HEK293 (cell line): ENCODE measurements at regions not wholly inside any gene's neighbourhood (a gene's known extent, or its start where the extent isn't known, plus 50 kb on each side); places are given as distances from the start of the nearest gene placed in this dataset.
"Not testable (repeated sequence)": the region's sequence is repeated elsewhere in the genome, so short reads cannot be mapped to it uniquely, and the experiment has no call there.

Experiments
- CTCF ChIA-PET: fragments of 350-600 bp; formaldehyde crosslinking; extraction: SDS; loops from one replicate; lab custom pipeline; 2021; ENCODE audit warnings: antibody characterized with exemption; lab: Yijun Ruan, JAX
- POLR2A ChIA-PET: fragments of 300-600 bp; formaldehyde crosslinking; extraction: SDS; loops from one replicate; lab custom pipeline; 2020; ENCODE audit warnings: antibody characterized with exemption, inconsistent platforms; lab: Yijun Ruan, JAX
- H3K27ac ChIP-seq: fragments of 200-500 bp; sonication (Bioruptor generic); 2 replicates; pipeline ENCODE4 v1.5.1; 2014; ENCODE audit warnings: low read depth, low read length, control low read depth, inconsistent platforms; ENCODE audit errors: extremely low read depth
- H3K36me3 ChIP-seq, 2 experiments: fragments of 200-500 bp in 1 of 2; sonication (Bioruptor generic) in 1 of 2; 1 replicate in 1 of 2; 2 replicates in 1 of 2; pipeline ENCODE4 v1.5.1; 2014 to 2017; ENCODE audit warnings: inconsistent platforms in 2 of 2, low read length in 2 of 2; ENCODE audit not compliant: control insufficient read depth in 2 of 2, insufficient read depth in 1 of 2
- H3K4me1 ChIP-seq: fragments of 200-500 bp; sonication (Bioruptor generic); 2 replicates; pipeline ENCODE4 v1.5.1; 2014; ENCODE audit warnings: mild to moderate bottlenecking, low read length, inconsistent platforms; ENCODE audit not compliant: control insufficient read depth, insufficient read depth
- H3K4me3 ChIP-seq: 2 replicates; pipeline ENCODE4 v1.5.1; 2011; ENCODE audit warnings: low read depth, mild to moderate bottlenecking, control low read depth, low read length, moderate library complexity
- H3K9me3 ChIP-seq: fragments of 200-500 bp; sonication (Bioruptor generic); 2 replicates; pipeline ENCODE4 v1.5.1; 2014; ENCODE audit warnings: low read depth, low read length, inconsistent platforms; ENCODE audit not compliant: control insufficient read depth, insufficient read depth
- GFI1B ChIP-seq: fragments of 450-650 bp; formaldehyde crosslinking; IDR thresholded peaks from 2 replicates; pipeline ENCODE4 v1.5.1; 2016; ENCODE audit warnings: missing biosample characterization, missing genetic modification characterization
- HOXC10 ChIP-seq: sonication (generic); formaldehyde crosslinking; IDR thresholded peaks from 2 replicates; pipeline ENCODE4 v1.8.1; 2023; ENCODE audit warnings: mild to moderate bottlenecking, missing genetic modification reagents
- KLF10 ChIP-seq: fragments of 450-650 bp; IDR thresholded peaks from 2 replicates; pipeline ENCODE4 v1.5.1; 2018; ENCODE audit warnings: missing biosample characterization, mild to moderate bottlenecking, missing genetic modification characterization
- RBAK ChIP-seq: fragments of 450-650 bp; formaldehyde crosslinking; IDR thresholded peaks from 2 replicates; pipeline ENCODE4 v1.5.1; 2016; ENCODE audit warnings: missing biosample characterization, missing genetic modification characterization
- YY2 ChIP-seq: fragments of 450-650 bp; formaldehyde crosslinking; IDR thresholded peaks from 2 replicates; pipeline ENCODE4 v1.5.1; 2016; ENCODE audit warnings: missing biosample characterization, missing genetic modification characterization
- ZBTB6 ChIP-seq: fragments of 450-650 bp; formaldehyde crosslinking; IDR thresholded peaks from 2 replicates; pipeline ENCODE4 v1.5.1; 2017; ENCODE audit warnings: missing biosample characterization, missing genetic modification characterization
- ZEB2 ChIP-seq: fragments of 450-650 bp; formaldehyde crosslinking; IDR thresholded peaks from 2 replicates; pipeline ENCODE4 v1.5.1; 2016; ENCODE audit warnings: missing biosample characterization, missing genetic modification characterization
- ZFP37 ChIP-seq: fragments of 450-650 bp; formaldehyde crosslinking; IDR thresholded peaks from 2 replicates; pipeline ENCODE4 v1.5.1; 2016; ENCODE audit warnings: missing biosample characterization, missing genetic modification characterization
- ZNF16 ChIP-seq: fragments of 450-650 bp; formaldehyde crosslinking; IDR thresholded peaks from 2 replicates; pipeline ENCODE4 v1.5.1; 2016; ENCODE audit warnings: low read depth, missing biosample characterization, missing genetic modification characterization
- ZNF24 ChIP-seq: fragments of 450-650 bp; formaldehyde crosslinking; IDR thresholded peaks from 2 replicates; pipeline ENCODE4 v1.5.1; 2016; ENCODE audit warnings: missing biosample characterization, missing genetic modification characterization
- ZNF248 ChIP-seq: fragments of 450-650 bp; formaldehyde crosslinking; IDR thresholded peaks from 2 replicates; pipeline ENCODE4 v1.5.1; 2017; ENCODE audit warnings: missing biosample characterization, missing genetic modification characterization
- ZNF302 ChIP-seq: fragments of 450-650 bp; formaldehyde crosslinking; IDR thresholded peaks from 2 replicates; pipeline ENCODE4 v1.5.1; 2016; ENCODE audit warnings: missing biosample characterization, missing genetic modification characterization, low read depth
- ZNF335 ChIP-seq: fragments of 450-650 bp; formaldehyde crosslinking; conservative IDR thresholded peaks from 2 replicates; pipeline ENCODE4 v1.5.1; 2016; ENCODE audit warnings: missing biosample characterization, missing genetic modification characterization
- ZNF37A ChIP-seq: fragments of 450-650 bp; IDR thresholded peaks from 2 replicates; pipeline ENCODE4 v1.5.1; 2018; ENCODE audit warnings: missing biosample characterization, missing genetic modification characterization
- ZNF426 ChIP-seq: fragments of 450-650 bp; formaldehyde crosslinking; IDR thresholded peaks from 2 replicates; pipeline ENCODE4 v1.5.1; 2017; ENCODE audit warnings: missing biosample characterization, missing genetic modification characterization, mild to moderate bottlenecking, inconsistent platforms, moderate library complexity
- ZNF473 ChIP-seq: fragments of 450-650 bp; formaldehyde crosslinking; IDR thresholded peaks from 2 replicates; pipeline ENCODE4 v1.5.1; 2017; ENCODE audit warnings: missing biosample characterization, missing genetic modification characterization
- ZNF510 ChIP-seq: fragments of 450-650 bp; formaldehyde crosslinking; IDR thresholded peaks from 2 replicates; pipeline ENCODE4 v1.5.1; 2018; ENCODE audit warnings: mild to moderate bottlenecking, missing genetic modification characterization, missing biosample characterization; ENCODE audit not compliant: insufficient replicate concordance
- ZNF544 ChIP-seq: fragments of 450-650 bp; formaldehyde crosslinking; IDR thresholded peaks from 2 replicates; pipeline ENCODE4 v1.5.0; 2017; ENCODE audit warnings: missing biosample characterization, missing genetic modification characterization
- ZNF571 ChIP-seq: fragments of 450-650 bp; formaldehyde crosslinking; IDR thresholded peaks from 2 replicates; pipeline ENCODE4 v1.5.0; 2017; ENCODE audit warnings: missing biosample characterization, missing genetic modification characterization
- ZNF624 ChIP-seq: fragments of 450-650 bp; formaldehyde crosslinking; IDR thresholded peaks from 2 replicates; pipeline ENCODE4 v1.5.1; 2017; ENCODE audit warnings: missing biosample characterization, missing genetic modification characterization
- ZNF664 ChIP-seq: fragments of 450-650 bp; formaldehyde crosslinking; IDR thresholded peaks from 2 replicates; pipeline ENCODE4 v1.5.1; 2016; ENCODE audit warnings: missing biosample characterization, missing genetic modification characterization
- ZNF677 ChIP-seq: fragments of 450-650 bp; IDR thresholded peaks from 2 replicates; pipeline ENCODE4 v1.5.0; 2018; ENCODE audit warnings: missing biosample characterization, mild to moderate bottlenecking, missing genetic modification characterization, moderate library complexity
- ZNF707 ChIP-seq: fragments of 450-650 bp; formaldehyde crosslinking; IDR thresholded peaks from 2 replicates; pipeline ENCODE4 v1.5.1; 2016; ENCODE audit warnings: missing biosample characterization, missing genetic modification characterization
- ZSCAN23 ChIP-seq: fragments of 450-650 bp; formaldehyde crosslinking; IDR thresholded peaks from 2 replicates; pipeline ENCODE4 v1.5.1; 2016; ENCODE audit warnings: missing biosample characterization, missing genetic modification characterization
- TF ChIP-seq, protein P1 (sequence below): fragments of 450-650 bp; formaldehyde crosslinking; IDR thresholded peaks from 2 replicates; pipeline ENCODE4 v1.5.1; 2017; ENCODE audit warnings: missing biosample characterization, missing genetic modification characterization

DNA sequence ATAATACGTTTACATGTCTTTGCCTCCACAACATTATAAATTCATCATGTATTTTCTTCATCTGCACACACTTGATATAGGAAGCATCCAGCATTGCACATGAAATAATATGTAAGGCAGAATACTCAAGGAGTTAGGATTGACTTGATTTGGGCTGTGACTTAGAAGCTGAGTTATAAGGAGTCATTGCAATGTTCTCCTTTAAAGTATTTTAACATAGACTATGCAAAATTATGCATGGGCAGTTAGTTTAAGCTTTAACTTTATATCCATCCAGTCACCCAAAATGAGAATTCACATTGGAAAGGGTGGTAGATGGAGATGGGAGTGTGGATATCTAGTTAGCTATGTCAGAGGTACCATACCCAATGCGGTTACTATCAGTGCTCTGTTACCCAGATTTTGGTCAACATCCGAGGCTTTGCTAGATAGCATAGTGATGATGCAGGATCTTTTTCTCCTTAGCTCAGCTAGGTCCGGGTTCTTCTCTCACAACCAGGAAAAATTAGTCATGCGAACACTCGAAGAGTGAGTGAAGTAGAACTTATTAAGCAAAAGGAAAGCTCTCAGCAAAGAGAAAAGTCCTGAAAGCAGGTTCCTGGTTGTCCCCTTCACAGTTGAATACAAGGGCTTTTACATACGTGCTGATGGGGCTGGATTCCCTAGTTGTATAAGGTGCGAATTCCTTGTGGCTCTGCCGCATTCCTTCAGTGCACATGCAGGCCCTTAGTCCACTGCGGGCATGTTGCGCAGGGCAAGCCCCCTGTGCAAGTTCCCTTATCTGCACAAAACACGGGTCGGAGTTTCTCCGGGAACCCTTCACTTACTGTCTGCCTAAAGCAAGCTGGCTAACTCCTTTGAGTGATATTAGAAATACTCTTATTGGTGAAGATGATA, 73.1 kb upstream of the FAM20A start:
- Histone ChIP-seq H3K27ac (no peak overlapping the region), H3K36me3 (no peaks in the 10 kb centered on the region), H3K4me1 (no peaks in the 10 kb centered on the region), H3K4me3 (no peak overlapping the region), H3K9me3 (no peaks in the 10 kb centered on the region)
- ChIA-PET CTCF (no interaction called here), POLR2A (no interaction called here)
- no peak for TF ChIP-seq ZFP37
- TF ChIP-seq, protein P1, sequence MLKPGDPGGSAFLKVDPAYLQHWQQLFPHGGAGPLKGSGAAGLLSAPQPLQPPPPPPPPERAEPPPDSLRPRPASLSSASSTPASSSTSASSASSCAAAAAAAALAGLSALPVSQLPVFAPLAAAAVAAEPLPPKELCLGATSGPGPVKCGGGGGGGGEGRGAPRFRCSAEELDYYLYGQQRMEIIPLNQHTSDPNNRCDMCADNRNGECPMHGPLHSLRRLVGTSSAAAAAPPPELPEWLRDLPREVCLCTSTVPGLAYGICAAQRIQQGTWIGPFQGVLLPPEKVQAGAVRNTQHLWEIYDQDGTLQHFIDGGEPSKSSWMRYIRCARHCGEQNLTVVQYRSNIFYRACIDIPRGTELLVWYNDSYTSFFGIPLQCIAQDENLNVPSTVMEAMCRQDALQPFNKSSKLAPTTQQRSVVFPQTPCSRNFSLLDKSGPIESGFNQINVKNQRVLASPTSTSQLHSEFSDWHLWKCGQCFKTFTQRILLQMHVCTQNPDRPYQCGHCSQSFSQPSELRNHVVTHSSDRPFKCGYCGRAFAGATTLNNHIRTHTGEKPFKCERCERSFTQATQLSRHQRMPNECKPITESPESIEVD, result no peak
- TF ChIP-seq ZSCAN23 (tag by site-specific recombination), result no peak
- TF ChIP-seq GFI1B (tag by site-specific recombination), result no peak
- no peak for TF ChIP-seq ZNF677 (tag by site-specific recombination)
- TF ChIP-seq ZNF473 (tag by site-specific recombination), result no peak
- TF ChIP-seq ZNF510 (tag by site-specific recombination), result no peak
- no peak for TF ChIP-seq HOXC10 (CRISPR knock-in tag)
- TF ChIP-seq ZNF16 (tag by site-specific recombination), result no peak
- no peak for TF ChIP-seq YY2 (tag by site-specific recombination)
- no peak for TF ChIP-seq ZNF664 (tag by site-specific recombination)
- no peak for TF ChIP-seq RBAK (tag by site-specific recombination)
- TF ChIP-seq ZBTB6 (tag by site-specific recombination), result no peak
- TF ChIP-seq ZEB2 (tag by site-specific recombination), result no peak
- no peak for TF ChIP-seq ZNF302 (tag by site-specific recombination)
- TF ChIP-seq ZNF426, result no peak
- TF ChIP-seq KLF10, result no peak

DNA sequence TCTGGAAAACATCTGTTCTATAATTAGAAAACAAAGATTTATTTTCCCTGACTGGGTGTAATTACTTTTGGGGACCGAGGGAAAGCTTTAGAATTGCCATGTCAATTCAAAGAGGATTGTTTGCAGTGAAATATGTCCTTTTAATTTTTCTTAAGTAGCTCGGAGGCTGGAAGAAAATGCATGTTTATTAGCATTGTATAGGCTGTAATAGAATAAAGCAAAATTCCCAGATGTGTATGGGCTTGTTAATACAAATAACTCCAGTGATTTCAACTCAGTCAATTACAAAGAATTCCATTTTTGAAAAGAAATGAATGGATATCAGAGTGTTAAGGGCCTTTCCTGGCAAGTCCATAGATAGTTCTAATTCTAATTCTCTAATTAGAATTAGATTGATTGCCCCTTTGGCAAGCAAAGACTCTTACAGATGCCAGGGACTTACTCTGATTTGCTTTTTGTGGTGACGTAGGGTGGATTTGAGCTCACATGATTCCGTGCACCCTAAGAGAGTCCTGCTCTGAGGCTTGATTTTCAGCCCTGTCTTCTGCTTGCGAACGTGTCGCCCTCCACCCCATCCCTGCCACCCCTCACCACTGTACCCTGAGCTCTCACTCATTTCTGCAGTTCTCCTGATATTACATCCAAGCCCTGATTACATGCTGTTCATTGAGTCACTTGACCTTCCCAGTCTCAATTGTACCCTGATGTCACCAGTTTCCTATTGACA, 70.0 kb upstream of the FAM20A start:
- TF ChIP-seq ZNF335 (tag by site-specific recombination) (no peak), ZNF24 (tag by site-specific recombination) (no peak), ZNF248 (no peak), ZNF624 (tag by site-specific recombination) (no peak), ZNF707 (no peak), ZNF571 (no peak), HOXC10 (CRISPR knock-in tag) (no peak), ZNF544 (tag by site-specific recombination) (no peak), ZNF37A (tag by site-specific recombination) (no peak), ZNF677 (tag by site-specific recombination) (no peak)
- TF ChIP-seq, all 188 proteins: peak for 0
- POLR2A ChIA-PET, result interaction anchor here (1.0 kb wide), 1 partner anchor 10 kb away, joined by 3 read pairs; no protein-coding TSS in a partner anchor
- Histone ChIP-seq H3K36me3 (no peaks in the 10 kb centered on the region), H3K9me3 (no peaks in the 10 kb centered on the region), H3K4me3 (no peak overlapping the region), H3K4me1 (no peaks in the 10 kb centered on the region), H3K27ac (no peak overlapping the region)
- CTCF ChIA-PET, result interaction anchor here (0.7 to 1.0 kb wide), 2 partner anchors 27 to 53 kb away, joined by 3 read pairs; no protein-coding TSS in a partner anchor

DNA sequence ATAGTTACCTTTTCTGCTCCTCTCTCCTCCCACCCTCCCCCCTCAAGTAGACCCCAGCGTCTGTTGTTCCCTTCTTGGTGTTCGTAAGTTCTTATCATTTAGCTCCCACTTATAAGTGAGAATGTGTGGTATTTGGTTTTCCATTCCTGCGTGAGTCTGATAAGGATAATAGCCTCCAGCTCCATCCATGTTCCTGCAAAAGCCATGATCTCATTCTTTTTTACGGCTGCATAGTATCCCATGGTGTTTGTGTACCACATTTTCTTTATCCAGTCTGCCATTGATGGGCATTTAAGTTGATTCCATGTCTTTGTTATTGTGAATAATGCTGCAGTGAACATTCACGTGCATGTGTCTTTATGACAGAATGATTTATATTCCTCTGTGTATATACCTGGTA, 65.3 kb upstream of the FAM20A start:
- H3K4me3 ChIP-seq, H3K4me1 ChIP-seq, H3K36me3 ChIP-seq, POLR2A ChIA-PET, H3K9me3 ChIP-seq, H3K27ac ChIP-seq: not testable (repeated sequence)
- CTCF ChIA-PET, result interaction anchor here (2.0 kb wide), 1 partner anchor 52 kb away, joined by 6 read pairs; no protein-coding TSS in a partner anchor
